HG02870 (cell line): ENCODE measurements at regions not wholly inside any gene's neighbourhood (a gene's known extent, or its start where the extent isn't known, plus 50 kb on each side); places are given as distances from the start of the nearest gene placed in this dataset.

Experiments used
- ATAC-seq: cut with Tn5 transposase; IDR thresholded peaks from one replicate; pipeline ENCODE4 v1.9.1; 2021; ENCODE audit warnings: mild to moderate bottlenecking, moderate library complexity; ENCODE audit not compliant: unreplicated experiment

DNA sequence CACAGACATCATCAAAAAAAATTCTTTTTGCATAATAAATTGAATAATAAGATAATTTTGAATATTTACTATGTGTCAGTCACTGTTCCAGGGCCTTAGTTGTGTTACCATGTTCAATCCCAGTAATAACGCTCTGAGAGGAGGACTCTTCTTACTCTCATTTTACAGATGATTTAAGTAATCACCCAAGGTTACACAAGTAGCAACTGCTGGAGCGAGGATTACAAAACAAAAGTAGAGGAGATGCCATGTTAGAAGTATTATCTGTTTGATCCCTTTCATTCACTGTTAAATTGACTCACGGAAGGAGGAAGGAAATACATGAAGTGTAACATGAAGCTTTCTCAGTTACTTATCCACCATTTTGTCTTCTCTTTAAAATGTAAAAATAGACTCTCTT lies 412.8 kb downstream of the NFIB start:
- ATAC-seq = no peak

DNA sequence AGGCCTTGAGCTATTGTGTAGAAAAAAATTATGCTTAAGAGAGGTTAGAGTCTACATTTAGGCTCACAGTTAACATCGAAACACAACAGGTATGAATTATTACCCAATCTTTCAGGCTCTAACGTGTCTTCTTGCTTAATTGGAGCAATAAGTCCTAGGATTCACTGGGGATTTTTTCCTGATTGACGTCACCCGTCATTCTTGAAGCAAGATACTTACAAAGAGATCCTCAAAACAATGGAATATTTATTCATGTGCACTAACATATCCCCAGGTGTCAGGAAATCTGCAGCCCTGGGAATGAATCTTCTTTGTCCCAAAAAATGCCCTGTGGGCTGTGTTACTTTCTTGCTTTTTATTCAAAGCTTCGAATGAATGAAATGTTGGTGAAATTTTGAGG lies 413.5 kb downstream of the NFIB start:
- ATAC-seq = no peak

DNA sequence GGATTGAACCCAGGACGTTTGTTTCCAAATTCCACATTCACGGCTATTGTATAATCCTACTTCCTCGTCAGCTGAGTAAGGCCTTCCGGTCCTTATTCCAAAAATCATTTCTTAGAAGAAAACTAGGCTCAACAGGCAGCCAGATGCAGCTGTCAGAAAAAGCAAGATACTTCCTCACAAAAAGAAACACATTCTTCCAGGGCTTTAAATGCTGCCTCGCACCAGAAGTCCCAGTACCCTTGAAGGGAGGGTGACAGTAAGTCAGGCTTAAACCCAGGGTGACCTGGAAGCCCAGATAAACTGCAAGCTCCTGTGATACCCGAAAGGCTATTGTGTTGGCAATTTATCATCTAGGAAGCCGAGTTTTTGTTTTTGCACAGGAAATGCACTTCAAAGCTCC lies 414.0 kb downstream of the NFIB start:
- ATAC-seq = no peak

DNA sequence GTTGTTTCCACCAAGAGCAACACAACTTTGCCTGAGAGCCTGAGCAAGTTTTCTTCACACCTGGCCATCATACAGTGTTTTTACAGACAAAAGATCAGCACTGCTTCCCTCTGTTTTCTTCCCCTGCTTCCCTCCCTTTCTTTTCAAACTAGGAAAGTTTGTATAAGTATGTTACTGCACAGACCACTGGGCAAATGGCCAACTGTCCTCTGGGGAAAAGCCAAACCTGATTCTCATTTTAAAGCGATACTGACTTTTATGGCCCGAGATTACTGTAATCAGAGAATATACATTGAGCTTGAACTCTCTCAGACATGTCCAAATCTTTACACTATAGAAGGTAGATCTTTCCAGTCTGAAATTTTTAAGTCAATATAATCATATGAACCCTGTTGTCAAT lies 415.0 kb downstream of the NFIB start:
- no peak for ATAC-seq

- no peak for ATAC-seq
Measured at GRCh38 chr9:13896922-13897835, 416.8 kb downstream of the NFIB start.

DNA sequence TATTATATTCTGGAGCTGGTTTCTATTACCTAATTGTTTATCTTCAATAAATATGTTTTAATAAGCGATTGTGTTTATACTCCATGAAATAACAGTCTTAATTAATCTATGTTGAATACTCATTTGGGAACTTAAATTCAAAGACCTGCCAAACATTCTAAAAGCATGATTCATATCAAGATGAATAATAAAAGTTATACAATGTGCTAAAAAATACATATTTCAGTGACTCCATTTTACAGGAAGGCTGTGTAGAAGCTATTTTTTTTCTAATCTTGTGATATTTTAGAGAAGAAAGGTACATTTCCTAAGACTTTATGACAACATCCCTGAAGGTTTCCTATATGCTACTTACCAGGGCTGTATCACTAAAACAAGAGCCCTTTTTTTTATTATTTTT lies 417.9 kb downstream of the NFIB start:
- no peak for ATAC-seq

GRCh38 chr9:13885258-13885657 lies 428.7 kb downstream of the NFIB start:
- no peak for ATAC-seq

DNA sequence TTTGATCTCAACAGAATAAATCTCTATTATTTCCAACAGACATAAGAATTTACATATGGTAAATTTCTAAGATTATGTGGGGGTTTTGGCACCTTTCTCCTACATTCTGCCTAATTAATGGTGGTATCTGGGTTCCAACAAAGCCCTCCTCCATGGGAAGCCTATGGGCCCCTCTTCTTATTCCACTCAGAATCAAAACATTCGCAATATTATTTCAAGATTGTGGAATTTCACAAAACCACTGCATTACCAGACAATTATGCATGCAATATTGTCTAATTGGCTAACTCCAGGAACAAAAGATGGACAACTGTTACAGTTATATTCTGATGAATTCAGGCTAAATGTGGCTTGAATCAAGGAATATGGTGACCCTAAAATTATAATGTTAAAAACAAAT lies 434.0 kb downstream of the NFIB start:
- ATAC-seq = no peak

DNA sequence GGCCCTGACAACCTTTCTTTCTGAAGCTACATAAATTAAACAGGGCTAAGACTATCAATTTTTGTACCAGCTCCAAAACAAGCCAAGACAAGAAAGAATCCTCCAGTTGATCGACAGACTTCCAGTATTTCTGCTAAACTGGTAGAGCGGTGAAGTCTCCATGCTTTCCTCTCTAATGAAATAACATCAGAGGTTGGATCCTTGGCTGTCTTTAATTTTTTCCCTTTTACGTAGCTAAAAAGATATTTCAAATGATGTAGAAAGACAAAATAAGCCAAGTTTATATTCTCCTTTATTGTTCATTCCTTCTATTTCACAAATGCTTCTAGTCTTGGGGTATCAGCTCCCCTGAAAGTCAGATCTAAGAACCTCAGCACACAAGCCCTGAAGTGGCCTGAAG lies 434.9 kb downstream of the NFIB start:
- ATAC-seq = no peak

GRCh38 chr9:13878241-13878711 lies 435.7 kb downstream of the NFIB start:
- no peak for ATAC-seq

DNA sequence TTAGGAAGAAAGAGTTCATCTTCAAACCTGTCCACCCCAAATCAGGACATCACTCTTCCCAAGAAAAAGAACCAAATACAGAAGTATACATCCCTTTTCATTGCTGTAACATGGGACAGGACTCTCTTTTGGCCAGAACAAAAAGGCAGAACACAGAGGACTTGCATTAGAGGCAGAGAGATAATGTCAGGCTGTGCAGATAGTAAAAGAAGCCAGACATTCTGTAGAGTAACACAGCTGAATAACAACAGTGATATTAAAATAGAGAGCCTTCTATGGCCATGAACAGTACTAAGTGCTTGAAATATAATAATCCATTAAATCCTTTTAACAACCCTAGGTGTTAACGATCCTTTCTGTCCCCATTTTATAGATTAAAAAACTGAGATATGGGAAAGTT lies 437.2 kb downstream of the NFIB start:
- no peak for ATAC-seq

DNA sequence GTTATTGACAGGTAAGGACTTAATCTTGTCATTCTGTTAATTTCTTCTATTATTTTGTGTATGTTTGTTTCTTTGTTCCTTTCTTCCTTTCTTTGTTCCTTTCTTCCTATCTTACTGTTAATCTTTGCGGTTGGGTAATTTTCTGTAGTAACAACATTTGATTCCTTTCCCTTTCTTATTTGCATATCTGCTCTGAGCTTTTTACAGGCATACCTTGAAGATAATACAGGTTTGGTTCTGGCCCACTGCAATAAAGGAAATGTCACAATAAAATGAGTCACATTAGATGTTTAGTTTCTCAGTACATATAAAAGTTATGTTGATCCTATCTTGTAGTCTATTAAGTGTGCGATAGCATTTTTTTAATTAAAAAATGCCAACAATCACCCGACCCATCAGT lies 440.7 kb downstream of the NFIB start:
- no peak for ATAC-seq

DNA sequence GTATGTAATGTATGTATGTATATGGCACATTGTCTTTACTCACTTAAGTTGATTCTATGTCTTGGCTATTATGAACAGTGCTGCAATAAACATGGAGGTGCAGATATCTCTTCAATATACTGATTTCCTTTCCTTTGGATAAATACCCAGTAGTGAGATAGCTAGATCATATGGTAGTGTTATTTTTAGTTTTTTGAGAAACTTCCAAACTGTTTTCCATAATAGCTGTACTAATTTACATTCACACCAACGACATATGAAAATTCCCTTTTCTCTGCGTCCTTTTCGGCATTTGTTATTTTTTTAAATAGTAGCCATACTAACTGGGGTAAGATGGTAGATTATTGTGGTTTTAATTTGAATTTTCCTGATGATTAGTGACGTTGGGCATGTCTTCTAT lies 445.6 kb downstream of the NFIB start:
- no peak for ATAC-seq

GRCh38 chr9:13865869-13866268 lies 448.1 kb downstream of the NFIB start:
- ATAC-seq = no peak

GRCh38 chr9:13863112-13863511 lies 450.8 kb downstream of the NFIB start:
- no peak for ATAC-seq

GRCh38 chr9:13862654-13863053 lies 451.3 kb downstream of the NFIB start:
- no peak for ATAC-seq

DNA sequence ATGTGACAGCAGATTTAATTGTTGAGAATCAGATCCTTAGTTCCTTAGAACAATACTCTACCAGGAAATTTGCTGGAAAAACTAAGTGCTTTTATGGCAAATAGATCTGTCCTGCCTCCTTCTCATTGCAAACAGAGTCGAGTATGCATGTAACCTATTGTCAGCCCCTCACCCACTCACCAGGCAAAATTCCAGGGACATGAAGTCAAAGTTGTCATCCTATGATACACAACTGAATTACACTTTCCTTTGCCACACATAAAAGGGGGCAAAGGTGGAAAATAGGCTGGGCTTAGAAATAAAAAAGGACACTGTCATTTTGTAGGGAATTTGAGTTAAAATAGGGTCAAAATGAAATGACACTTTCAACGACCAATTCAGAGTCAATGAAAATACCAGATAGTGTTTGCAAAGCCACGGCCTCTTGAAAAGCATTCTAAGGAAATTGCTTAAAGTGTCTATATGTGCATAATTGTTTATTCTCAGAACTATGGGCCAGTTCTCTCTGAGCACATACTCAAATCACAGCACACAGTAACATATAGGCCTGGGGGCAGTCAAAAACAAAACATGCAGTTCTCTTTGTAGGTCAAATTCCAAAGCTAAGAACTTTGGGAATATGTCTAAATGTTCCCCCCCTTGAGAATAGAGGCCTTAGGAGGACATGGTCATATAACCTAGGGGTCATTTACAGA lies 452.8 kb downstream of the NFIB start:
- no peak for ATAC-seq

- ATAC-seq = no peak
Measured at GRCh38 chr9:13860019-13860418, 453.9 kb downstream of the NFIB start.

DNA sequence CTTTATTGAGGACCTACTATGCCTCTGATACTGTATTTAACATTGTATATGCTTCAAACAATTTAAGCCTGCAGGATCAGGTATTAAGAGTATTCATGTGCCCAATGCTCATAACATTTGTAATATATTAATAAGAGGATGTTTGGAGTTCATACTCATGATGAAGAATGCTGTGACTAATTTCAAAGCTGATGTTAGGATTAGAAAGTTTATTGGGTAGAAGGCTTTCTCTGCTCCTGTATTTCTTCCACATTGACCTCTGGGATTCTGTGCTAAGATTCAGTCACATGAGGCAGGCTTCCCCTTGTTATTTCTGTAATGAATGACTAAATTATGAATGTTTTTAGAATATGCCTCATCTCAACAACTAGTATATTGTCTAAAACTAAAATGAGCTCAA lies 456.4 kb downstream of the NFIB start:
- ATAC-seq = no peak

DNA sequence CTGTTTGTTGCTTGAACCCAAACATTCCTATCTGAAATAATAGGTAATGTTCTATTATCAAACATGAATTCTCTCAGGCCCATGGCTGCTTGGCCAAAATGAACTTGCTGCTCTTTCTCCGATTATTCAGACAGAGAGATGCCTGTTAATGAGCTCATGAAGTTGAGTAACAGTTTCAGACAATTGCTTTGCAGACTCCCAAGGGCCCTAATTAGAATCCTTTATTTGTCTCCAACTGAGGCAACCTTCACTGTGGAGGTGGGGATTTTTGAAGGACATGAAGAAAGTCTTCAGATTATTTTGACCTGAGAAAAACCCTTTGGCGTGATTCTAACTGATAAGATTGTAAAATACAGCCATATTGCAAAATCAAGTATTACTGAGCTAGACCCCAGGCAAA lies 466.7 kb downstream of the NFIB start:
- no peak for ATAC-seq

DNA sequence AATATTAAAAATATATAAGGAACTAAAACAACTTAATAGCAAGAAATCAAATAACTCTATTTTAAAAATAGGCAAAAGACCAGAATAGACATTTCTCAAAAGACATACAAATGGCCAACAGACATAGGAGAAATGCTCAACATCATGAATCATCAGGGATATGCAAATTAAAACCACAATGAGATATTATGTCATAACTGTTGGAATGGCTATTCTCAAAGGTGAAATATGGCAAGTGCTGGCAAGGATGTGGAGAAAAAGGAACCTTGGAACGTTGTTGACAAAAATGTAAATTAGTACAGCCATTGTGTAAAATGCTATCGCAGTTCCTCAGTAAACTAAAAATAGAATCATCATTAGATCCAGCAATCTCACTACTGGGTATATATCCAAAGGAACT lies 468.5 kb downstream of the NFIB start:
- no peak for ATAC-seq

DNA sequence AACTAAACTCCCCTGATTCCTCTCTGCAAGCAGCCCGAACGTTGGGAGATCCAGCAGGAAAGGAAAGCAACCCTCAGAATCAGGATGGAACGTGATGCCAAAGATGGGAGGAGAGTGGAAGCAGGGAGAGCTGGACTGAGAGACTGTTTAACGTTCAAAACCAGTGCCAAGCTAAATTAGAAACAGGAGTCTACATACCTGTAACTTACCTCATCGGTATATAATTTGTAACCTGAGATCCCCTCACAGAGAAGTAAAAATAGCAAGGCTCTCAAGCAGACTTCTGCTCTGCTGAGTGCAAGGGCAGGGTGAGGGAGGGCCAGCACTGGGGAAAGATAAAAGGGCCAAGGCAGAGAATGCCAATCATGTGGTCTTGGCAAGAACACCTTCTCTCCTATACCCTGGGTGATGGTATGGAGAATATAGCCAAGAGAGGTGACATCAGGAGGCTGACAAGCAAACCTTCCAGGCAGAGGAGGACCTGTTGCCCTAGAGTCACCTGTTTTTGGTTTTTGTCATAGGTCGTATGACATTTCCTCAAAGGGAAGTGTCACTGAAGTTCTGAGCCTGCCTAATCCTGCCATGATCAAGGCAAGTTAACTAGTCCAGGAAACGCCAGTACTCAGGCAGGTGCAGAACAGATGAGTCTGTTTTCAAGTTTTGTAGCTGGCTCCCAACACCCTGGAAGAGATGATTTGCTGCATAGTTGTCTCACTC lies 472.0 kb downstream of the NFIB start:
- no peak for ATAC-seq
